ENCODE measurements at regions not wholly inside any gene's neighbourhood (a gene's known extent, or its start where the extent isn't known, plus 50 kb on each side); places are given as distances from the start of the nearest gene placed in this dataset.

DNA sequence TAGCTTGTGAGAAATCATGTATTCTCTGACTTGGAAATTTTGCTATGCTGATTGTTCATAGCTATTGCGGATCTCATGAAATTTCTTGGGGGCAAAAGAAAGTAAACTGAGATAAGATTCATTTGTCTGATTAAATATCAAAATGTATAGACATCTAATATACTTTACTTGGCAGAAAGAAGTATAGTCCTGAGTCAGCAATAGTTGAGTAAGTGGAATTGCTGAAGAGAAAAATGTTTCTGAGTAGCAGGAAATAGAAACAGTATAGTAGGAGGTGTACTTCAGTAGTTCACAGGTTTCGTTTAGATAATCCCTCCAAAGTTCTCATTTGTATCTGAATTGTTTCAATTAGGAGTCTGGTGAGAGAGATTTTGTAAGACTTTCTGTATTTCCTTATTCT lies 705.9 kb downstream of the MCTP2 start:
- TF ChIP-seq Cebpa-rat (IDR thresholded peaks at IDR 0.05) = no peak
- Histone ChIP-seq H3K9ac (no peak overlapping the region), H3K9me3 (peaks cover 19% of the 10 kb centered on the region)

DNA sequence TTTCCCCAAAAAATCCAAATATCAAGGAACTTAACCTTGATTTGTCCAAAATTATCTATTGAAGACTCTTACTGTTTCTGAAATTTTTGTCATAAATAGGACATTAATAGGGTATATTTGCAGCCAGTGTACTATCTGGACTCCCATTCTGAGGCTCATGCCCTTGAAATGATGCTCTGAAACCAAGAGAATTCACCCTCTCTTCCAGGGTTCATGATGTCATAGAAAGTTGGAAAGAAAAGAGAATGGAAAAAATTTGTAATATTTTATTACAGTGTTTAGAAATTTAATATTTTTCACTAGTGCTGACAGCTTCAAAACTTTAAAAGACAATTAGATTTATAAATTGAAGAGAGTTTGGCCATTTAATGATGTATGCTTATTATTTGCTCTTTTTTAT lies 712.5 kb downstream of the MCTP2 start:
- H3K27ac ChIP-seq = no peak overlapping the region
- no peak for TF ChIP-seq Cebpa-rat (IDR thresholded peaks at IDR 0.05)
- H3K36me3 ChIP-seq = no peaks in the 10 kb centered on the region
- H3K4me1 ChIP-seq = no peaks in the 10 kb centered on the region
- no peaks in the 10 kb centered on the region for H3K9me3 ChIP-seq
- no peaks in the 10 kb centered on the region for H4K20me1 ChIP-seq
- no peak overlapping the region for H3K9ac ChIP-seq
- H3K27me3 ChIP-seq = no peaks in the 10 kb centered on the region
- H3K4me2 ChIP-seq = no peak overlapping the region
- no peak overlapping the region for H3K4me3 ChIP-seq

More for the DNA sequence above, 705.9 kb downstream of the MCTP2 start:
- H3K27ac ChIP-seq = no peak overlapping the region
- no peaks in the 10 kb centered on the region for H3K36me3 ChIP-seq
- no peak overlapping the region for H3K4me3 ChIP-seq
- H3K4me1 ChIP-seq = no peaks in the 10 kb centered on the region
- no peaks in the 10 kb centered on the region for H3K27me3 ChIP-seq
- no peak overlapping the region for H3K4me2 ChIP-seq
- no peaks in the 10 kb centered on the region for H4K20me1 ChIP-seq

GRCh38 chr15:94951538-94951937 lies 720.2 kb downstream of the MCTP2 start:
- H3K36me3 ChIP-seq = no peaks in the 10 kb centered on the region
- H3K27me3 ChIP-seq = no peaks in the 10 kb centered on the region
- H3K9ac ChIP-seq = no peak overlapping the region
- H3K9me3 ChIP-seq = no peaks in the 10 kb centered on the region
- no peak for TF ChIP-seq Cebpa-rat (IDR thresholded peaks at IDR 0.05)
- H3K4me3 ChIP-seq = no peak overlapping the region
- no peaks in the 10 kb centered on the region for H4K20me1 ChIP-seq
- H3K4me1 ChIP-seq = no peaks in the 10 kb centered on the region
- no peak overlapping the region for H3K4me2 ChIP-seq
- H3K27ac ChIP-seq = no peak overlapping the region

- Histone ChIP-seq H3K27me3 (no peaks in the 10 kb centered on the region), H3K9ac (no peak overlapping the region), H3K36me3 (no peaks in the 10 kb centered on the region), H3K4me1 (no peaks in the 10 kb centered on the region), H3K4me2 (no peak overlapping the region), H3K4me3 (no peak overlapping the region), H3K9me3 (no peaks in the 10 kb centered on the region), H4K20me1 (no peaks in the 10 kb centered on the region), H3K27ac (no peak overlapping the region)
- TF ChIP-seq Cebpa-rat (IDR thresholded peaks at IDR 0.05) = no peak
Observed at GRCh38 chr15:94963953-94964352, 732.6 kb downstream of the MCTP2 start.

GRCh38 chr15:94965593-94965992 lies 734.2 kb downstream of the MCTP2 start:
- H3K4me2 ChIP-seq = no peak overlapping the region
- H3K27ac ChIP-seq = no peak overlapping the region
- H3K36me3 ChIP-seq = no peaks in the 10 kb centered on the region
- H3K9me3 ChIP-seq = no peaks in the 10 kb centered on the region
- no peak for TF ChIP-seq Cebpa-rat (IDR thresholded peaks at IDR 0.05)
- no peaks in the 10 kb centered on the region for H3K27me3 ChIP-seq
- no peaks in the 10 kb centered on the region for H4K20me1 ChIP-seq
- H3K9ac ChIP-seq = no peak overlapping the region
- H3K4me3 ChIP-seq = no peak overlapping the region
- H3K4me1 ChIP-seq = no peaks in the 10 kb centered on the region

- Histone ChIP-seq H3K9me3 (no peaks in the 10 kb centered on the region), H3K9ac (no peak overlapping the region), H3K27ac (no peak overlapping the region), H3K27me3 (no peaks in the 10 kb centered on the region), H4K20me1 (no peaks in the 10 kb centered on the region), H3K4me2 (no peak overlapping the region), H3K36me3 (no peaks in the 10 kb centered on the region), H3K4me3 (no peak overlapping the region), H3K4me1 (no peaks in the 10 kb centered on the region)
- no peak for TF ChIP-seq Cebpa-rat (IDR thresholded peaks at IDR 0.05)
Observed at GRCh38 chr15:94968133-94968532, 736.8 kb downstream of the MCTP2 start.

DNA sequence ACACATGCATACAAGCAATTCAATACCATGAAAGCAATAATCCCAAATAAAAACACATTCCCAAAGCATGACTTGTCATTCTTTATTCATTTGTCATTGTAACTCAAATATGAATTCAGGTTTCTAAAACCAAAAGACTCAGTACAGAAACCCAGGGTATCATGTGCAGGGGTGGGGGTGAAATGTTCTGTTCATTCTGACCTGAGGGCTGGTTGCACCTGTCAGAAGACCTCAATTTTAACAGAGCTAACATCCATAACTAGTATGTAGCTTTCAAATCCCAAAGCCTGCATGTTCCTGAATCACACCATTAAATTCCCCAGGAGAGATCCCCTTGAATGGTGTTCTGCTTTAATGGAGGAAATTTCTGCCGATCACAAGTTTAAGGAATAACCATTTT lies 738.7 kb downstream of the MCTP2 start:
- Histone ChIP-seq H3K36me3 (no peaks in the 10 kb centered on the region), H3K27me3 (no peaks in the 10 kb centered on the region), H3K9ac (no peak overlapping the region), H3K4me1 (no peaks in the 10 kb centered on the region), H3K4me3 (no peak overlapping the region), H3K9me3 (no peaks in the 10 kb centered on the region), H4K20me1 (no peaks in the 10 kb centered on the region), H3K4me2 (no peak overlapping the region), H3K27ac (no peak overlapping the region)
- TF ChIP-seq Cebpa-rat (IDR thresholded peaks at IDR 0.05) = no peak

DNA sequence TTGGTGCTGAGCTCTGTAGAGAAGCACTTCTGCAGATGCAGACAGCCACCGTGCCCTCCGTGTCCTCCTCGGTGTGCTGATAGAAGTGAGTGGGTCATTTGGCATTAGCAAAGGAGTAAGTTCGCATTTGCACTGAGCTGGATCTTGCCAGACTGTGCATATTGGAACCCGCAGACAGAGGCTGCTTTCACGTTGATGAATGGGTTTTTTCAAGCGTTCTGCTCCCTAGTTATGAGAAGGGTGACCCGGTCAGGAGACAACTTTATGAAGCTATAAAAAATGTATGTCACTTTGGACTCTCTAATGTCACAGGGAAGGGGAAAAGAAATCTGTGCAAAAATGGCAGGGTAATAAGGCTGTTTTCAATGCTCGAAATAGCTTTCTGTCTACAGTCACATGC lies 739.4 kb downstream of the MCTP2 start:
- no peak overlapping the region for H3K4me3 ChIP-seq
- no peaks in the 10 kb centered on the region for H3K27me3 ChIP-seq
- no peaks in the 10 kb centered on the region for H3K9me3 ChIP-seq
- no peak for TF ChIP-seq Cebpa-rat (IDR thresholded peaks at IDR 0.05)
- no peaks in the 10 kb centered on the region for H4K20me1 ChIP-seq
- H3K27ac ChIP-seq = no peak overlapping the region
- H3K36me3 ChIP-seq = no peaks in the 10 kb centered on the region
- H3K9ac ChIP-seq = no peak overlapping the region
- no peak overlapping the region for H3K4me2 ChIP-seq
- H3K4me1 ChIP-seq = no peaks in the 10 kb centered on the region

DNA sequence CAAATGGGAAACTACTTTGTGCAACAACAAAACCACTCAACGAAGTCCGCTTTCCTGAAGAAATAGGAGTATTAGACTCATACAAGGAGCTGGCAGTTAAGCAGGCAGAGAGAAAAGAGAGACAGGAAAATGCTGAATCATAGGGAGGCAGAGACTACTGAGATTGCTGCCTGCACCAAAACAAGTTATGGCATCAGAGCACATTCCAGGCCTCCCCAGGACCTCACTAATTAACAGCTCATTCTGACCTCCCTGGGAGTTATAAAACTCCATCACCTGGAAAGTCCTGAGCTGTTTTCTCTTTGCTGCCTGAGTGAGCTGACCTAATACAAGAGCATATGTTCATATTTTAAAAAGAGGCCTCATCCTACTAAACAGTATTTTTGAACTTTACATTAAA lies 741.0 kb downstream of the MCTP2 start:
- Histone ChIP-seq H3K36me3 (no peaks in the 10 kb centered on the region), H3K4me2 (no peak overlapping the region), H3K27me3 (no peaks in the 10 kb centered on the region), H4K20me1 (no peaks in the 10 kb centered on the region), H3K4me3 (no peak overlapping the region), H3K9me3 (no peaks in the 10 kb centered on the region), H3K9ac (no peak overlapping the region), H3K4me1 (no peaks in the 10 kb centered on the region), H3K27ac (no peak overlapping the region)
- TF ChIP-seq Cebpa-rat (IDR thresholded peaks at IDR 0.05) = no peak

GRCh38 chr15:94987085-94987484 lies 755.7 kb downstream of the MCTP2 start:
- Histone ChIP-seq H3K27ac (no peak overlapping the region), H3K9me3 (peaks cover 5% of the 10 kb centered on the region; the same call in 1 of the 2 replicates), H3K36me3 (no peaks in the 10 kb centered on the region), H3K9ac (no peak overlapping the region), H3K27me3 (no peaks in the 10 kb centered on the region), H3K4me3 (no peak overlapping the region), H3K4me2 (no peak overlapping the region), H3K4me1 (no peaks in the 10 kb centered on the region), H4K20me1 (no peaks in the 10 kb centered on the region)
- no peak for TF ChIP-seq Cebpa-rat (IDR thresholded peaks at IDR 0.05)

- Histone ChIP-seq H3K9ac (no peak overlapping the region), H3K27ac (no peak overlapping the region), H3K4me3 (no peak overlapping the region), H3K4me2 (no peak overlapping the region), H4K20me1 (no peaks in the 10 kb centered on the region), H3K36me3 (no peaks in the 10 kb centered on the region), H3K27me3 (no peaks in the 10 kb centered on the region), H3K9me3 (no peaks in the 10 kb centered on the region; the same call in 1 of the 2 replicates), H3K4me1 (no peaks in the 10 kb centered on the region)
- no peak for TF ChIP-seq Cebpa-rat (IDR thresholded peaks at IDR 0.05)
Observed at GRCh38 chr15:94991718-94992117, 760.4 kb downstream of the MCTP2 start.

All from BLaER1 (cell line).